Activated naive CD8-positive, alpha-beta T cell treated with anti-CD3 and anti-CD28 coated beads, Interleukin-2, amount 10 ng/mL, durations not matched to agents 7 days and 5 days (primary cell): ENCODE measurements at regions not wholly inside any gene's neighbourhood (a gene's known extent, or its start where the extent isn't known, plus 50 kb on each side); places are given as distances from the start of the nearest gene placed in this dataset.

ENCODE experiments used
- ATAC-seq: fragments of 150-1000 bp; cut with Tn5 transposase; one replicate; pipeline ENCODE4 v1.10.0; 2021; ENCODE audit warnings: low read depth, moderate library complexity
- POLR2A ChIA-PET: fragments of 350-600 bp; sonication (Branson Sonifier 250); formaldehyde crosslinking; loops from one replicate; lab custom pipeline; 2021; ENCODE audit warnings: antibody characterized with exemption; lab: Charles Lee
- DNase-seq: peaks from one replicate; pipeline ENCODE4 v3.0.0; 2021
- H3K27ac Mint-ChIP-seq: one replicate; pipeline ENCODE4 v1.8.0; 2022; ENCODE audit warnings: mild to moderate bottlenecking, mixed read lengths
- H3K27me3 Mint-ChIP-seq: one replicate; pipeline ENCODE4 v1.8.0; 2022; ENCODE audit warnings: mild to moderate bottlenecking, moderate library complexity, mixed read lengths
- H3K36me3 Mint-ChIP-seq: one replicate; pipeline ENCODE4 v1.8.0; 2021; ENCODE audit warnings: mild to moderate bottlenecking, mixed read lengths
- H3K4me1 Mint-ChIP-seq: one replicate; pipeline ENCODE4 v1.8.0; 2021; ENCODE audit warnings: mixed read lengths
- H3K4me3 Mint-ChIP-seq: one replicate; pipeline ENCODE4 v1.8.0; 2022; ENCODE audit warnings: mild to moderate bottlenecking, moderate library complexity, mixed read lengths
- H3K9me3 Mint-ChIP-seq: one replicate; pipeline ENCODE4 v1.8.0; 2021; ENCODE audit warnings: mixed read lengths

- no peak for ATAC-seq
- POLR2A ChIA-PET: no interaction called here
- no peak overlapping the region for H3K4me3 Mint-ChIP-seq
These were observed 485.4 kb downstream of the C4orf33 start for GRCh38 chr4:129581305-129581704.

GRCh38 chr4:129583868-129584267 lies 487.9 kb downstream of the C4orf33 start:
- no peak for DNase-seq
- Mint-ChIP-seq H3K27me3 (no peaks in the 10 kb centered on the region), H3K4me1 (no peaks in the 10 kb centered on the region), H3K36me3 (no peaks in the 10 kb centered on the region), H3K4me3 (no peak overlapping the region), H3K9me3 (no peaks in the 10 kb centered on the region), H3K27ac (no peak overlapping the region)
- no peak for ATAC-seq
- POLR2A ChIA-PET: no interaction called here

More at GRCh38 chr4:129581305-129581704, 485.4 kb downstream of the C4orf33 start:
- Mint-ChIP-seq H3K27me3 (no peaks in the 10 kb centered on the region), H3K9me3 (no peaks in the 10 kb centered on the region), H3K36me3 (no peaks in the 10 kb centered on the region), H3K4me1 (no peaks in the 10 kb centered on the region), H3K27ac (no peak overlapping the region)
- no peak for DNase-seq

- no peak for ATAC-seq
- POLR2A ChIA-PET: no interaction called here
- H3K27me3 Mint-ChIP-seq: no peaks in the 10 kb centered on the region
- no peak for DNase-seq
- H3K4me3 Mint-ChIP-seq: no peak overlapping the region
- H3K36me3 Mint-ChIP-seq: no peaks in the 10 kb centered on the region
- no peaks in the 10 kb centered on the region for H3K4me1 Mint-ChIP-seq
- no peak overlapping the region for H3K27ac Mint-ChIP-seq
- H3K9me3 Mint-ChIP-seq: no peaks in the 10 kb centered on the region
These were observed 502.6 kb downstream of the C4orf33 start for GRCh38 chr4:129598582-129598981.

GRCh38 chr4:129600898-129601297 lies 504.9 kb downstream of the C4orf33 start:
- no peaks in the 10 kb centered on the region for H3K4me1 Mint-ChIP-seq
- no peaks in the 10 kb centered on the region for H3K36me3 Mint-ChIP-seq
- POLR2A ChIA-PET: no interaction called here
- no peak overlapping the region for H3K4me3 Mint-ChIP-seq
- no peak for DNase-seq
- no peak overlapping the region for H3K27ac Mint-ChIP-seq
- ATAC-seq: no peak
- no peaks in the 10 kb centered on the region for H3K9me3 Mint-ChIP-seq
- H3K27me3 Mint-ChIP-seq: no peaks in the 10 kb centered on the region

- POLR2A ChIA-PET: no interaction called here
- no peak overlapping the region for H3K27ac Mint-ChIP-seq
These were observed 506.5 kb downstream of the C4orf33 start for GRCh38 chr4:129602447-129602846.

GRCh38 chr4:129603241-129603931 lies 507.4 kb downstream of the C4orf33 start:
- no peak overlapping the region for H3K4me3 Mint-ChIP-seq
- POLR2A ChIA-PET: no interaction called here
- DNase-seq (no peak), ATAC-seq (no peak)
- H3K27me3 Mint-ChIP-seq: no peaks in the 10 kb centered on the region
- no peak overlapping the region for H3K27ac Mint-ChIP-seq
- H3K9me3 Mint-ChIP-seq: no peaks in the 10 kb centered on the region
- no peaks in the 10 kb centered on the region for H3K4me1 Mint-ChIP-seq
- no peaks in the 10 kb centered on the region for H3K36me3 Mint-ChIP-seq

More at GRCh38 chr4:129602447-129602846, 506.5 kb downstream of the C4orf33 start:
- ATAC-seq (no peak), DNase-seq (no peak)
- no peak overlapping the region for H3K4me3 Mint-ChIP-seq
- H3K9me3 Mint-ChIP-seq: no peaks in the 10 kb centered on the region
- no peaks in the 10 kb centered on the region for H3K36me3 Mint-ChIP-seq
- no peaks in the 10 kb centered on the region for H3K4me1 Mint-ChIP-seq
- H3K27me3 Mint-ChIP-seq: no peaks in the 10 kb centered on the region

- no peak for ATAC-seq
These were observed 508.8 kb downstream of the C4orf33 start for GRCh38 chr4:129604632-129605255.

GRCh38 chr4:129614611-129615010 lies 518.7 kb downstream of the C4orf33 start:
- Mint-ChIP-seq H3K36me3 (no peaks in the 10 kb centered on the region), H3K4me3 (no peak overlapping the region), H3K27ac (no peak overlapping the region), H3K9me3 (peaks cover 2% of the 10 kb centered on the region), H3K4me1 (no peaks in the 10 kb centered on the region), H3K27me3 (no peaks in the 10 kb centered on the region)
- POLR2A ChIA-PET: no interaction called here
- DNase-seq (no peak), ATAC-seq (no peak)

More at GRCh38 chr4:129604632-129605255, 508.8 kb downstream of the C4orf33 start:
- H3K4me1 Mint-ChIP-seq: no peaks in the 10 kb centered on the region
- H3K36me3 Mint-ChIP-seq: no peaks in the 10 kb centered on the region
- H3K27ac Mint-ChIP-seq: no peak overlapping the region
- no peak overlapping the region for H3K4me3 Mint-ChIP-seq
- DNase-seq: no peak
- no peaks in the 10 kb centered on the region for H3K27me3 Mint-ChIP-seq
- no peaks in the 10 kb centered on the region for H3K9me3 Mint-ChIP-seq
- POLR2A ChIA-PET: no interaction called here

GRCh38 chr4:129622566-129622965 lies 526.6 kb downstream of the C4orf33 start:
- Mint-ChIP-seq H3K9me3 (peaks cover 2% of the 10 kb centered on the region), H3K27ac (no peak overlapping the region), H3K4me3 (no peak overlapping the region), H3K4me1 (no peaks in the 10 kb centered on the region), H3K27me3 (no peaks in the 10 kb centered on the region), H3K36me3 (no peaks in the 10 kb centered on the region)
- POLR2A ChIA-PET: no interaction called here
- DNase-seq (no peak), ATAC-seq (no peak)

- POLR2A ChIA-PET: no interaction called here
- no peak overlapping the region for H3K27ac Mint-ChIP-seq
- peaks cover 2% of the 10 kb centered on the region for H3K9me3 Mint-ChIP-seq
- no peaks in the 10 kb centered on the region for H3K4me1 Mint-ChIP-seq
- DNase-seq (no peak), ATAC-seq (no peak)
- H3K36me3 Mint-ChIP-seq: no peaks in the 10 kb centered on the region
- no peak overlapping the region for H3K4me3 Mint-ChIP-seq
- no peaks in the 10 kb centered on the region for H3K27me3 Mint-ChIP-seq
These were observed 527.4 kb downstream of the C4orf33 start for GRCh38 chr4:129623233-129623875.

GRCh38 chr4:129641179-129641578 lies 545.2 kb downstream of the C4orf33 start:
- POLR2A ChIA-PET: no interaction called here
- Mint-ChIP-seq H3K27me3 (no peaks in the 10 kb centered on the region), H3K4me3 (no peak overlapping the region), H3K36me3 (no peaks in the 10 kb centered on the region), H3K9me3 (no peaks in the 10 kb centered on the region), H3K4me1 (no peaks in the 10 kb centered on the region), H3K27ac (no peak overlapping the region)
- peak; percentile 29 for DNase-seq
- ATAC-seq: no peak

- no peak overlapping the region for H3K4me3 Mint-ChIP-seq
- no peaks in the 10 kb centered on the region for H3K9me3 Mint-ChIP-seq
- no peak for ATAC-seq
- H3K27me3 Mint-ChIP-seq: no peaks in the 10 kb centered on the region
- DNase-seq: no peak
- H3K27ac Mint-ChIP-seq: no peak overlapping the region
- H3K36me3 Mint-ChIP-seq: no peaks in the 10 kb centered on the region
- POLR2A ChIA-PET: no interaction called here
- no peaks in the 10 kb centered on the region for H3K4me1 Mint-ChIP-seq
These were observed 549.5 kb downstream of the C4orf33 start for GRCh38 chr4:129645461-129645860.

- POLR2A ChIA-PET: no interaction called here
- DNase-seq (no peak), ATAC-seq (no peak)
- Mint-ChIP-seq H3K27me3 (no peaks in the 10 kb centered on the region), H3K27ac (no peak overlapping the region), H3K4me3 (no peak overlapping the region), H3K36me3 (no peaks in the 10 kb centered on the region), H3K4me1 (no peaks in the 10 kb centered on the region), H3K9me3 (no peaks in the 10 kb centered on the region)
These were observed 572.1 kb downstream of the C4orf33 start for GRCh38 chr4:129668092-129668491.

- Mint-ChIP-seq H3K27me3 (no peaks in the 10 kb centered on the region), H3K36me3 (no peaks in the 10 kb centered on the region), H3K27ac (no peak overlapping the region), H3K4me1 (no peaks in the 10 kb centered on the region), H3K9me3 (peaks cover 2% of the 10 kb centered on the region), H3K4me3 (no peak overlapping the region)
- ATAC-seq (no peak), DNase-seq (no peak)
- POLR2A ChIA-PET: no interaction called here
These were observed 577.0 kb downstream of the C4orf33 start for GRCh38 chr4:129672941-129673340.
